ENCODE measurements at regions not wholly inside any gene's neighbourhood (a gene's known extent, or its start where the extent isn't known, plus 50 kb on each side); places are given as distances from the start of the nearest gene placed in this dataset.

- Histone ChIP-seq H3K79me2 (ENCODE audit: control insufficient read depth in 1 of 2, insufficient read depth in 2 of 2, low read length in 2 of 2) (no peaks in the 10 kb centered on the region), H2BK5ac (ENCODE audit: low read depth, low read length) (no peak overlapping the region), H4K5ac (ENCODE audit: insufficient read length, low read depth, low read length) (no peak overlapping the region), H2BK120ac (replicated peaks; ENCODE audit: low read depth, low read length) (no peak overlapping the region), H3K56ac (replicated peaks; ENCODE audit: insufficient read length, low read depth, low read length) (no peak overlapping the region), H4K8ac (ENCODE audit: extremely low read depth, insufficient read depth, low read length) (no peak overlapping the region), H3K27ac (ENCODE audit: low read depth, low read length) (no peak overlapping the region), H3K9ac (replicated peaks in 1 of 4; ENCODE audit: extremely low read depth in 1 of 4, low read depth in 3 of 4, low read length in 3 of 4) (no peak overlapping the region), H3K4me2 (ENCODE audit: insufficient read depth in 1 of 2, low read depth in 2 of 2, low read length in 2 of 2) (no peak overlapping the region), H2BK15ac (ENCODE audit: low read length) (no peak overlapping the region), H3K4me3 (ENCODE audit: extremely low read depth in 1 of 4, insufficient read depth in 2 of 4, low read depth in 3 of 4, low read length in 4 of 4) (no peak overlapping the region), H3K18ac (ENCODE audit: extremely low read depth, low read length) (no peak overlapping the region), H3K79me1 (ENCODE audit: low read depth, low read length) (no peaks in the 10 kb centered on the region), H3K27me3 (replicated peaks in 1 of 4; ENCODE audit: control insufficient read depth in 3 of 4, extremely low read depth in 1 of 4, insufficient read depth in 3 of 4, low read length in 3 of 4) (no peaks in the 10 kb centered on the region), H4K91ac (replicated peaks; ENCODE audit: insufficient read length, low read length) (no peak overlapping the region), H2BK20ac (ENCODE audit: low read length) (no peak overlapping the region), H3K36me3 (ENCODE audit: control insufficient read depth in 2 of 4, insufficient read depth in 4 of 4, low read length in 3 of 4) (no peaks in the 10 kb centered on the region), H3K4me1 (replicated peaks in 1 of 4; ENCODE audit: control insufficient read depth in 3 of 4, insufficient read depth in 4 of 4, low read length in 3 of 4) (no peaks in the 10 kb centered on the region), H3K4ac (replicated peaks; ENCODE audit: insufficient read length, low read depth, low read length) (no peak overlapping the region), H2BK12ac (ENCODE audit: low read depth, low read length) (no peak overlapping the region), H3K23me2 (ENCODE audit: low read depth, low read length) (no peaks in the 10 kb centered on the region), H3K23ac (ENCODE audit: insufficient read length) (no peak overlapping the region), H2AK5ac (ENCODE audit: low read depth, low read length) (no peak overlapping the region), H3K14ac (ENCODE audit: insufficient read length) (no peak overlapping the region), H2AFZ (ENCODE audit: low read length) (no peak overlapping the region), H3K9me3 (ENCODE audit: insufficient read depth in 2 of 2, low read depth in 1 of 2, low read length in 1 of 2) (peaks cover 0 to 4% of the 10 kb centered on the region in 2 experiments; a peak in 1 of 4 replicates), H4K20me1 (replicated peaks in 1 of 2; ENCODE audit: control insufficient read depth in 1 of 2, insufficient read depth in 2 of 2, low read length in 2 of 2) (no peaks in the 10 kb centered on the region)
- TF ChIP-seq ASH2L (IDR thresholded peaks at IDR 0.05; ENCODE audit: low read length), result no peak
- TF ChIP-seq ZNF274 (IDR thresholded peaks at IDR 0.05; ENCODE audit: borderline replicate concordance, extremely low read depth, low read length), result no peak
- no peak for TF ChIP-seq BCL11A (IDR thresholded peaks at IDR 0.05; ENCODE audit: low read depth in 2 of 2, low read length in 2 of 2)
- TF ChIP-seq, protein P1, sequence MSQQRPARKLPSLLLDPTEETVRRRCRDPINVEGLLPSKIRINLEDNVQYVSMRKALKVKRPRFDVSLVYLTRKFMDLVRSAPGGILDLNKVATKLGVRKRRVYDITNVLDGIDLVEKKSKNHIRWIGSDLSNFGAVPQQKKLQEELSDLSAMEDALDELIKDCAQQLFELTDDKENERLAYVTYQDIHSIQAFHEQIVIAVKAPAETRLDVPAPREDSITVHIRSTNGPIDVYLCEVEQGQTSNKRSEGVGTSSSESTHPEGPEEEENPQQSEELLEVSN (IDR thresholded peaks at IDR 0.05), result no peak
- no peak for TF ChIP-seq FOSL1 (IDR thresholded peaks at IDR 0.05; ENCODE audit: insufficient read depth, low read depth, low read length)
- no peak for TF ChIP-seq SAP30 (IDR thresholded peaks at IDR 0.05; ENCODE audit: insufficient read depth, insufficient replicate concordance, low read length)
- TF ChIP-seq CTCF (IDR thresholded peaks at IDR 0.05; ENCODE audit: control extremely low read depth in 1 of 3, insufficient read depth in 1 of 3, low read depth in 1 of 3, low read length in 3 of 3), result no peak
- TF ChIP-seq, protein P2, sequence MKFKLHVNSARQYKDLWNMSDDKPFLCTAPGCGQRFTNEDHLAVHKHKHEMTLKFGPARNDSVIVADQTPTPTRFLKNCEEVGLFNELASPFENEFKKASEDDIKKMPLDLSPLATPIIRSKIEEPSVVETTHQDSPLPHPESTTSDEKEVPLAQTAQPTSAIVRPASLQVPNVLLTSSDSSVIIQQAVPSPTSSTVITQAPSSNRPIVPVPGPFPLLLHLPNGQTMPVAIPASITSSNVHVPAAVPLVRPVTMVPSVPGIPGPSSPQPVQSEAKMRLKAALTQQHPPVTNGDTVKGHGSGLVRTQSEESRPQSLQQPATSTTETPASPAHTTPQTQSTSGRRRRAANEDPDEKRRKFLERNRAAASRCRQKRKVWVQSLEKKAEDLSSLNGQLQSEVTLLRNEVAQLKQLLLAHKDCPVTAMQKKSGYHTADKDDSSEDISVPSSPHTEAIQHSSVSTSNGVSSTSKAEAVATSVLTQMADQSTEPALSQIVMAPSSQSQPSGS (IDR thresholded peaks at IDR 0.05; ENCODE audit: low read length), result no peak
- TF ChIP-seq KDM5A (IDR thresholded peaks at IDR 0.05; ENCODE audit: low read length), result no peak
- FAIRE-seq (no peak), DNase-seq (ENCODE audit: low read depth in 1 of 2, low spot score in 2 of 2) (no peak)
- ChIA-PET CTCF (ENCODE audit: partially characterized antibody) (interaction anchor here (1.6 kb wide), 1 partner anchor 12 kb away, joined by 5 read pairs; no protein-coding TSS in a partner anchor), POLR2A (ENCODE audit: partially characterized antibody) (no interaction called here)
- 80% methylated on average over 2 of the region's 2 CpGs; no CpG with 5 or more reads in 1 of the 2 experiments for WGBS, 2 experiments (ENCODE audit: extremely low coverage in 1 of 2, insufficient coverage in 1 of 2, insufficient read length in 1 of 2, insufficient replicate concordance in 2 of 2, low coverage in 1 of 2, low lambda C conversion rate in 2 of 2, missing lambda C conversion rate in 1 of 2)
These were observed 365.9 kb upstream of the CHD6 start for GRCh38 chr20:41984031-41984430.

Measured in H1 (cell line).